A673 (cell line): ENCODE measurements at regions not wholly inside any gene's neighbourhood (a gene's known extent, or its start where the extent isn't known, plus 50 kb on each side); places are given as distances from the start of the nearest gene placed in this dataset.

Experiments used
- BruUV-seq: library from RNA; stranded (reverse); fragments of 400-500 nt; replicated peaks from 2 replicates; lab custom pipeline; 2021; lab: Mats Ljungman, UMichigan
- CTCF ChIA-PET: fragments of 300-600 bp; sonication (Branson Sonifier 250); formaldehyde crosslinking; loops from one replicate; lab custom pipeline; 2022; ENCODE audit warnings: antibody characterized with exemption; lab: Charles Lee
- POLR2A ChIA-PET: fragments of 300-600 bp; sonication (Branson Sonifier 250); formaldehyde crosslinking; loops from one replicate; lab custom pipeline; 2022; ENCODE audit warnings: antibody characterized with exemption; ENCODE audit not compliant: low non-redundant PET; lab: Charles Lee
- DNase-seq: peaks from one replicate; pipeline ENCODE4 v3.0.0-alpha.2; 2015; ENCODE audit warnings: low spot score
- H3K27ac ChIP-seq: fragments of 200-600 bp; sonication (generic); 2 replicates; pipeline ENCODE4 v1.5.1; 2016; ENCODE audit warnings: mixed run types, low read depth, mild to moderate bottlenecking, mixed read lengths, antibody characterized with exemption, low read length; ENCODE audit not compliant: poor library complexity, severe bottlenecking
- H3K27me3 ChIP-seq: fragments of 200-600 bp; sonication (generic); replicated peaks from 2 replicates; pipeline ENCODE4 v1.6.1; 2017; ENCODE audit warnings: mixed run types, low read depth, mild to moderate bottlenecking, mixed read lengths, antibody characterized with exemption, low read length; ENCODE audit not compliant: insufficient read depth, poor library complexity
- H3K36me3 ChIP-seq: fragments of 200-600 bp; sonication (generic); 2 replicates; pipeline ENCODE4 v1.6.1; 2016; ENCODE audit warnings: mixed run types, mild to moderate bottlenecking, mixed read lengths, antibody characterized with exemption, low read length; ENCODE audit not compliant: insufficient read depth, poor library complexity, severe bottlenecking
- H3K4me1 ChIP-seq: fragments of 200-600 bp; sonication (generic); 2 replicates; pipeline ENCODE4 v1.6.1; 2017; ENCODE audit warnings: mixed run types, mild to moderate bottlenecking, mixed read lengths, antibody characterized with exemption, low read length; ENCODE audit not compliant: insufficient read depth, poor library complexity, severe bottlenecking
- H3K4me3 ChIP-seq: fragments of 200-600 bp; sonication (generic); 2 replicates; pipeline ENCODE4 v1.5.1; 2016; ENCODE audit warnings: low read depth, mixed run types, mild to moderate bottlenecking, mixed read lengths, low read length; ENCODE audit not compliant: poor library complexity, severe bottlenecking
- H3K9me3 ChIP-seq: fragments of 200-600 bp; sonication (generic); 2 replicates; pipeline ENCODE4 v1.6.1; 2016; ENCODE audit warnings: mixed run types, low read depth, mild to moderate bottlenecking, mixed read lengths, antibody characterized with exemption, low read length; ENCODE audit not compliant: poor library complexity, severe bottlenecking
- EZH2 ChIP-seq: fragments of 200-600 bp; sonication (generic); IDR thresholded peaks from 2 replicates; pipeline ENCODE4 v1.6.1; 2017; ENCODE audit warnings: borderline replicate concordance, low read depth, mild to moderate bottlenecking, mixed read lengths, antibody characterized with exemption, low read length; ENCODE audit not compliant: poor library complexity, severe bottlenecking
- intact Hi-C: fragments of 100-400 bp; cut with micrococcal nuclease; formaldehyde crosslinking; loops from one replicate; pipeline ENCODE4 v1.10.0; 2022; ENCODE audit not compliant: unreplicated experiment
- TF ChIP-seq, protein P1 (sequence below): fragments of 300-800, 200-600 bp; sonication (generic); conservative IDR thresholded peaks from 2 replicates; pipeline ENCODE4 v1.5.1; 2017; ENCODE audit warnings: low read depth, mild to moderate bottlenecking, antibody characterized with exemption, low read length, moderate library complexity, mixed read lengths

DNA sequence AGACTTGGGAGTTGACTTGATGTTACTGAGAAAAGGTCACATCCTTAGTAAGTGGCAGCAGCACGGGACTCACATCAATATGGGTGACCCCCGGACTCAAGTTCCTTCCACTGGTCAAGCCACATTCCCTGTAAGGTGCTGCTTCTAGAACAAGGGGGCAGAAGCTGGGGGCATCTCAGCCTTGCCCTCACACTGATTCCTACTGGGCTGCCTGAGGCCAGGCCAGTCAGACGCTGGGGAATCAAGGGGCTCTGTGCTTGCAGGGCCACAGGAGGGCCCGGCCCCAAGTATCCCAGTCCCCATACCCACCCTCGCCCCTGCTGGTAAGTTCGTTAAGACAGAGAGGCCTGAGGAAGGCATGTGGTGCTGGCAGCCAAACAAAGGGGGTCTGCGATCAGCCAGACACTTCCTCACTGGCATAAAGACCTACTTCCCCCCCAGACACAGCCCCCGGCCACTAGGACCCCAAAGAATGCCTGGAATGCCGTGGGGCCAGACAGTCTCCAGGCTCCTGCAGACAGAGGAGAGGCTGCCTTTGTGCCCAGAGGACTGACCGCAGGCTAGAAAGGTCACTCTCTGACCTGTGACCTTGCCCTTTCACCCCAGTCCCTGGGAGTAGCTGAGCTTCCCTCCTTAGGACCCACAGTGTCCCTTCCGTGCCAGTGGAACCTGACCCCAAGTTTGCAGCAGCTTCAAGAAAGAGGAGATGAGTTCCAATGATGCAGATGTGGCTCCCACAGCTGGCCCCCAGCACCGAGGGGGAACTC lies 83.6 kb downstream of the HS1BP3 start:
- Histone ChIP-seq H3K36me3 (no peaks in the 10 kb centered on the region), H3K4me3 (no peak overlapping the region), H3K4me1 (peaks cover 6% of the 10 kb centered on the region), H3K9me3 (no peaks in the 10 kb centered on the region), H3K27me3 (no peaks in the 10 kb centered on the region), H3K27ac (no peak overlapping the region)
- no TSS peak for BruUV-seq
- TF ChIP-seq, protein P1, sequence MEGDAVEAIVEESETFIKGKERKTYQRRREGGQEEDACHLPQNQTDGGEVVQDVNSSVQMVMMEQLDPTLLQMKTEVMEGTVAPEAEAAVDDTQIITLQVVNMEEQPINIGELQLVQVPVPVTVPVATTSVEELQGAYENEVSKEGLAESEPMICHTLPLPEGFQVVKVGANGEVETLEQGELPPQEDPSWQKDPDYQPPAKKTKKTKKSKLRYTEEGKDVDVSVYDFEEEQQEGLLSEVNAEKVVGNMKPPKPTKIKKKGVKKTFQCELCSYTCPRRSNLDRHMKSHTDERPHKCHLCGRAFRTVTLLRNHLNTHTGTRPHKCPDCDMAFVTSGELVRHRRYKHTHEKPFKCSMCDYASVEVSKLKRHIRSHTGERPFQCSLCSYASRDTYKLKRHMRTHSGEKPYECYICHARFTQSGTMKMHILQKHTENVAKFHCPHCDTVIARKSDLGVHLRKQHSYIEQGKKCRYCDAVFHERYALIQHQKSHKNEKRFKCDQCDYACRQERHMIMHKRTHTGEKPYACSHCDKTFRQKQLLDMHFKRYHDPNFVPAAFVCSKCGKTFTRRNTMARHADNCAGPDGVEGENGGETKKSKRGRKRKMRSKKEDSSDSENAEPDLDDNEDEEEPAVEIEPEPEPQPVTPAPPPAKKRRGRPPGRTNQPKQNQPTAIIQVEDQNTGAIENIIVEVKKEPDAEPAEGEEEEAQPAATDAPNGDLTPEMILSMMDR = no peak
- no peak for TF ChIP-seq EZH2
- POLR2A ChIA-PET = no interaction called here
- DNase-seq = no peak
- CTCF ChIA-PET = no interaction called here
- intact Hi-C loops = no loop called here
